ENCODE measurements at regions not wholly inside any gene's neighbourhood (a gene's known extent, or its start where the extent isn't known, plus 50 kb on each side); places are given as distances from the start of the nearest gene placed in this dataset.

GRCh38 chr12:94091624-94092023 lies 56.8 kb upstream of the PLXNC1 start:
- ATAC-seq (replicated peaks), result no peak
- H3K27me3 Mint-ChIP-seq, result peaks cover 17 to 19% of the 10 kb centered on the region in 2 donors
- no peaks in the 10 kb centered on the region for H3K9me3 Mint-ChIP-seq
- no peak for DNase-seq
- H3K4me3 Mint-ChIP-seq, result no peak overlapping the region
- H3K4me1 Mint-ChIP-seq (ENCODE audit: low read depth in 2 of 2), result no peaks in the 10 kb centered on the region
- no peak overlapping the region for H3K27ac Mint-ChIP-seq
- H3K36me3 Mint-ChIP-seq (ENCODE audit: insufficient read depth), result no peaks in the 10 kb centered on the region

- Mint-ChIP-seq H3K27me3 (peaks cover 20 to 23% of the 10 kb centered on the region in 2 donors), H3K4me1 (ENCODE audit: low read depth in 2 of 2) (no peaks in the 10 kb centered on the region), H3K4me3 (no peak overlapping the region), H3K36me3 (ENCODE audit: insufficient read depth) (no peaks in the 10 kb centered on the region), H3K9me3 (no peaks in the 10 kb centered on the region), H3K27ac (no peak overlapping the region)
- DNase-seq, result no peak
- ATAC-seq (replicated peaks), result no peak
Observed at GRCh38 chr12:94092516-94093241, 55.7 kb upstream of the PLXNC1 start.

GRCh38 chr12:94094700-94095099 lies 53.7 kb upstream of the PLXNC1 start:
- DNase-seq (no peak), ATAC-seq (replicated peaks) (no peak)
- no peaks in the 10 kb centered on the region for H3K9me3 Mint-ChIP-seq
- H3K4me1 Mint-ChIP-seq (ENCODE audit: low read depth in 2 of 2), result no peaks in the 10 kb centered on the region
- H3K36me3 Mint-ChIP-seq (ENCODE audit: insufficient read depth), result no peaks in the 10 kb centered on the region
- peaks cover 29% of the 10 kb centered on the region in 2 donors for H3K27me3 Mint-ChIP-seq
- no peak overlapping the region for H3K4me3 Mint-ChIP-seq
- H3K27ac Mint-ChIP-seq, result no peak overlapping the region

GRCh38 chr12:94095618-94096017 lies 52.8 kb upstream of the PLXNC1 start:
- Mint-ChIP-seq H3K27ac (no peak overlapping the region), H3K4me1 (ENCODE audit: low read depth in 2 of 2) (no peaks in the 10 kb centered on the region), H3K9me3 (no peaks in the 10 kb centered on the region), H3K27me3 (peaks cover 29 to 31% of the 10 kb centered on the region in 2 donors), H3K36me3 (ENCODE audit: insufficient read depth) (no peaks in the 10 kb centered on the region), H3K4me3 (no peak overlapping the region)
- no peak for DNase-seq
- no peak for ATAC-seq (replicated peaks)

GRCh38 chr12:94098466-94098865 lies 49.9 kb upstream of the PLXNC1 start:
- no peak for ATAC-seq (replicated peaks)
- Mint-ChIP-seq H3K36me3 (ENCODE audit: insufficient read depth) (no peaks in the 10 kb centered on the region), H3K27me3 (peaks cover 20 to 23% of the 10 kb centered on the region in 2 donors), H3K9me3 (no peaks in the 10 kb centered on the region), H3K27ac (no peak overlapping the region), H3K4me1 (ENCODE audit: low read depth in 2 of 2) (peaks cover 7 to 10% of the 10 kb centered on the region in 2 donors), H3K4me3 (no peak overlapping the region)
- DNase-seq, result no peak
